ENCODE measurements at regions not wholly inside any gene's neighbourhood (a gene's known extent, or its start where the extent isn't known, plus 50 kb on each side); places are given as distances from the start of the nearest gene placed in this dataset.

DNA sequence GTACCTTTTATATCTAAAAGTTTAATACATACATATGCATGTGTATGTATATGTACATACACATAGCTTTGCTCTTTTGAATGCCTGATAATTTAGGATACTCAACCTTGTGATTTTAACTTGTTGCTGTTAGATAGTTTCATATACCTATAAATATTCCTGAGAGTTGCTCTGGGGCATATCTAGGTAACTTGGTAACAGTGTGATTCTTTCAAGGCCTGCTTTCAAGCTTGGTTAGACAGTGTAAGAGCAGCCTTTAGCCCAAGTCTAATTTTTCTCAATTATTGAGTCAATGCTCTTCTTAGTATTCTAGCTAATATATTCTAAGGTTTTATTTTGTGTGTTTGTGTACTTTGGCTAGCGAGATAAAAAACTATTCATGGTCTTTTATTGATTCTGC, 762.1 kb upstream of the MIR17HG start:
- TF ChIP-seq CTCF (conservative IDR thresholded peaks at IDR 0.05): no peak
- no peak for TF ChIP-seq EZH2 (IDR thresholded peaks at IDR 0.05; ENCODE audit: low read depth)
